ENCODE measurements at regions not wholly inside any gene's neighbourhood (a gene's known extent, or its start where the extent isn't known, plus 50 kb on each side); places are given as distances from the start of the nearest gene placed in this dataset.

- TF ChIP-seq, protein P1, sequence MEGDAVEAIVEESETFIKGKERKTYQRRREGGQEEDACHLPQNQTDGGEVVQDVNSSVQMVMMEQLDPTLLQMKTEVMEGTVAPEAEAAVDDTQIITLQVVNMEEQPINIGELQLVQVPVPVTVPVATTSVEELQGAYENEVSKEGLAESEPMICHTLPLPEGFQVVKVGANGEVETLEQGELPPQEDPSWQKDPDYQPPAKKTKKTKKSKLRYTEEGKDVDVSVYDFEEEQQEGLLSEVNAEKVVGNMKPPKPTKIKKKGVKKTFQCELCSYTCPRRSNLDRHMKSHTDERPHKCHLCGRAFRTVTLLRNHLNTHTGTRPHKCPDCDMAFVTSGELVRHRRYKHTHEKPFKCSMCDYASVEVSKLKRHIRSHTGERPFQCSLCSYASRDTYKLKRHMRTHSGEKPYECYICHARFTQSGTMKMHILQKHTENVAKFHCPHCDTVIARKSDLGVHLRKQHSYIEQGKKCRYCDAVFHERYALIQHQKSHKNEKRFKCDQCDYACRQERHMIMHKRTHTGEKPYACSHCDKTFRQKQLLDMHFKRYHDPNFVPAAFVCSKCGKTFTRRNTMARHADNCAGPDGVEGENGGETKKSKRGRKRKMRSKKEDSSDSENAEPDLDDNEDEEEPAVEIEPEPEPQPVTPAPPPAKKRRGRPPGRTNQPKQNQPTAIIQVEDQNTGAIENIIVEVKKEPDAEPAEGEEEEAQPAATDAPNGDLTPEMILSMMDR (IDR thresholded peaks at IDR 0.05; ENCODE audit: borderline replicate concordance, control extremely low read depth, extremely low read depth, insufficient read depth, missing control alignments), result no peak
- in situ Hi-C loops (cut with MboI; ENCODE audit: low sequenced_read_pairs, unreplicated experiment), result no loop called here
Observed at GRCh38 chr9:16031486-16031885, 478.6 kb downstream of the CCDC171 start.

DNA sequence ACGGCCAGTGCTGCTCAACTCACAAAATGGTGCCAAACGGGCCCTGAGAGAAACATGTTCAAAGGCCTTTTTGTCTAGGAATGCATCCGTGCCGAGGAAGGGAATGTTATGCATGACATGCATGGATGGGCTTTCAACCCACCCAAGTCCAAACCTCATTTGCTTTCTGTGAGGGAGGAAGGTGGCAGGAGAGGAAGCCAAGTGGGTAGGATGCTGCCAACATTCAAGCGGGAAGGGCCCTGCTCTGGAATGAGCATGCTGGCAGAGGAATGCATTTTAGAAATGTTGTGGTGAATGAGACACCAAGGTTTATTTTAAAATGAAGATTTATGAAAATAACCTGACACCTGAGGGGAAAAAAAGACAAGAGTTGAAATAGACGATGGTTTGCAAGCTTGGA lies 479.1 kb downstream of the CCDC171 start:
- no peak for DNase-seq (ENCODE audit: low spot score)
- in situ Hi-C loops (cut with MboI; ENCODE audit: low sequenced_read_pairs, unreplicated experiment), result no loop called here
- TF ChIP-seq, protein P1 (IDR thresholded peaks at IDR 0.05; ENCODE audit: borderline replicate concordance, control extremely low read depth, extremely low read depth, insufficient read depth, missing control alignments), result no peak

More at GRCh38 chr9:16031486-16031885, 478.6 kb downstream of the CCDC171 start:
- no peak for DNase-seq (ENCODE audit: low spot score)

DNA sequence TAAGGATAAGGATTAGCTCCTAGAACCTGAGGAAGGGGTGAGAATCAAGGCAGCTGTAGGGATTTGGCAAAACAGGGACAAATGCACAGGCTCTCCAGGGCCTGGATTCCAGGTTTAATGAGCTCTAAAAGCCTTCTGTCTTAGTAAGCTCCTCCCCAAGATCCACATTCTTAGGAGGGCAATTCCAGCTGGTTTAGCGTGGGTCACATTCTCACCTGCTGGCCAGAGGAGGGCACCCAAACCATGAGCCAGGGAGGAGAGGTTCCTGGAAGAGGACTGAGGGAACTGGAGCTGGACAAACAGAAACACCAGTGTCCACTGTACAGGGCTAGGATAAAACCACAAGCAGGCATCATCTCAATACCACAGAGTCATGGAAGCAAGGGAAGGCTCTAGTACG lies 480.0 kb downstream of the CCDC171 start:
- TF ChIP-seq, protein P1 (IDR thresholded peaks at IDR 0.05; ENCODE audit: borderline replicate concordance, control extremely low read depth, extremely low read depth, insufficient read depth, missing control alignments), result no peak
- DNase-seq (ENCODE audit: low spot score), result no peak
- in situ Hi-C loops (cut with MboI; ENCODE audit: low sequenced_read_pairs, unreplicated experiment), result no loop called here

- TF ChIP-seq, protein P1 (IDR thresholded peaks at IDR 0.05; ENCODE audit: borderline replicate concordance, control extremely low read depth, extremely low read depth, insufficient read depth, missing control alignments), result no peak
- no peak for DNase-seq (ENCODE audit: low spot score)
- in situ Hi-C loops (cut with MboI; ENCODE audit: low sequenced_read_pairs, unreplicated experiment), result no loop called here
Observed at GRCh38 chr9:16033253-16033652, 480.4 kb downstream of the CCDC171 start.

DNA sequence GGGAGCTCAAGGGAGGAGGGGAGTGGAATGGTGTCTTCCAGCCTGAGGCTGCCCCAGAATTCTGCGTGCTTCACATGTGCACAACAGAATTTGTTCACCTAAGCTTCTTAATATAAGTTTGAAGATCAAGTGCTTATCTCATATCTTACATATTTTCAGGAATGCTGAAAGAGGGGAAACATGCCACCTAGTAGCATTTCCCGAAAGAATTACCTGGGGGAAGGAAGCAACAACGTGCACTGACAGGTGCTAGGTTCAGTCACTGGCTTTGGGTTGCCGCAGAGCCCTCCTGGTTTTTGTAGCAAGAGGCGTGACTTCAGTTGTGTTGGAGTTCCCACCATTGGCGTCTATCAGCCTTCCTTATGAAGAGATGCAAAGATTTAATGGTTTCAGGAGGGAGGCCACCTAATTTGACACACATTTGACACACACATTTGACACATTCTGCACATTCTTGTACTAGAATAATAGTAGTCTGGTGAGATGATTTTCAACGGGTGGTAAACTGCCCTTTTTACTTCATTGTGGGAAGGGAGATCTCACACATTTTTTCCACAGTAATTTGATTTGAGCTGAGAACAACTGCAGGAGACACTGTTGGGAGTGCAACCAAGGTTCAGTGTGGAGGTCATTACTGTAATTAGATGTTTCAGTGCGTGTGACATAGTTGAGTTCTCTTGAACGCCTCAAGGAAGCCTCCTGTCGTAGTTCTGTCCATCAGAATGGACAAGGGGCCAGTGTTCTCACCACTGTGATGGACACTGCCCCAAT lies 481.3 kb downstream of the CCDC171 start:
- DNase-seq (ENCODE audit: low spot score), result no peak
- TF ChIP-seq, protein P1 (IDR thresholded peaks at IDR 0.05; ENCODE audit: borderline replicate concordance, control extremely low read depth, extremely low read depth, insufficient read depth, missing control alignments), result no peak
- in situ Hi-C loops (cut with MboI; ENCODE audit: low sequenced_read_pairs, unreplicated experiment), result no loop called here

- DNase-seq (ENCODE audit: low spot score), result no peak
- in situ Hi-C loops (cut with MboI; ENCODE audit: low sequenced_read_pairs, unreplicated experiment), result no loop called here
- TF ChIP-seq, protein P1 (IDR thresholded peaks at IDR 0.05; ENCODE audit: borderline replicate concordance, control extremely low read depth, extremely low read depth, insufficient read depth, missing control alignments), result no peak
Observed at GRCh38 chr9:16039218-16039987, 486.6 kb downstream of the CCDC171 start.

Data from GM13976 (cell line).